Lower lobe of right lung (tissue), 2 donors: ENCODE measurements at regions not wholly inside any gene's neighbourhood (a gene's known extent, or its start where the extent isn't known, plus 50 kb on each side); places are given as distances from the start of the nearest gene placed in this dataset.
"Not testable (repeated sequence)": the region's sequence is repeated elsewhere in the genome, so short reads cannot be mapped to it uniquely, and the experiment has no call there.

Source experiments
- ATAC-seq, 2 donors: fragments of 200-7000 bp; cut with Tn5 transposase; one replicate each; pipeline ENCODE4 v1.9.1; 2020 to 2022; ENCODE audit warnings: mild to moderate bottlenecking in 2 of 2, moderate library complexity in 2 of 2
- DNase-seq: peaks from one replicate; pipeline ENCODE4 v3.0.0-alpha.2; 2020
- H3K27ac ChIP-seq: fragments of 200-600 bp; one replicate; pipeline ENCODE4 v1.8.0; 2022
- H3K27me3 ChIP-seq: fragments of 200-600 bp; one replicate; pipeline ENCODE4 v1.8.0; 2022; ENCODE audit warnings: low read depth
- H3K36me3 ChIP-seq: fragments of 200-600 bp; one replicate; pipeline ENCODE4 v1.8.0; 2022; ENCODE audit warnings: mild to moderate bottlenecking
- H3K4me1 ChIP-seq: fragments of 200-600 bp; one replicate; pipeline ENCODE4 v1.8.0; 2022
- H3K4me3 ChIP-seq: fragments of 200-600 bp; one replicate; pipeline ENCODE4 v1.8.0; 2022; ENCODE audit warnings: mild to moderate bottlenecking
- H3K9me3 ChIP-seq: fragments of 200-600 bp; one replicate; pipeline ENCODE4 v1.8.0; 2022
- intact Hi-C: fragments of 100-400 bp; cut with DNase I; formaldehyde crosslinking; loops from one replicate; pipeline ENCODE4 v1.11.0; 2022
- TF ChIP-seq, protein P1 (sequence below): fragments of 200-600 bp; IDR thresholded peaks from one replicate; pipeline ENCODE4 v1.8.0; 2022; ENCODE audit warnings: antibody characterized with exemption, mild to moderate bottlenecking
- donor health status: DM: no; HTN: yes; CAD: no; lungs with severe emphysema.

- DNase-seq, result no peak
- no peaks in the 10 kb centered on the region for H3K36me3 ChIP-seq
- H3K4me3 ChIP-seq, result no peak overlapping the region
- intact Hi-C loops, result no loop called here
- H3K4me1 ChIP-seq, result no peaks in the 10 kb centered on the region
- ATAC-seq, result no peak
- TF ChIP-seq, protein P1, sequence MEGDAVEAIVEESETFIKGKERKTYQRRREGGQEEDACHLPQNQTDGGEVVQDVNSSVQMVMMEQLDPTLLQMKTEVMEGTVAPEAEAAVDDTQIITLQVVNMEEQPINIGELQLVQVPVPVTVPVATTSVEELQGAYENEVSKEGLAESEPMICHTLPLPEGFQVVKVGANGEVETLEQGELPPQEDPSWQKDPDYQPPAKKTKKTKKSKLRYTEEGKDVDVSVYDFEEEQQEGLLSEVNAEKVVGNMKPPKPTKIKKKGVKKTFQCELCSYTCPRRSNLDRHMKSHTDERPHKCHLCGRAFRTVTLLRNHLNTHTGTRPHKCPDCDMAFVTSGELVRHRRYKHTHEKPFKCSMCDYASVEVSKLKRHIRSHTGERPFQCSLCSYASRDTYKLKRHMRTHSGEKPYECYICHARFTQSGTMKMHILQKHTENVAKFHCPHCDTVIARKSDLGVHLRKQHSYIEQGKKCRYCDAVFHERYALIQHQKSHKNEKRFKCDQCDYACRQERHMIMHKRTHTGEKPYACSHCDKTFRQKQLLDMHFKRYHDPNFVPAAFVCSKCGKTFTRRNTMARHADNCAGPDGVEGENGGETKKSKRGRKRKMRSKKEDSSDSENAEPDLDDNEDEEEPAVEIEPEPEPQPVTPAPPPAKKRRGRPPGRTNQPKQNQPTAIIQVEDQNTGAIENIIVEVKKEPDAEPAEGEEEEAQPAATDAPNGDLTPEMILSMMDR, result no peak
- no peaks in the 10 kb centered on the region for H3K27me3 ChIP-seq
- H3K27ac ChIP-seq, result no peak overlapping the region
- no peaks in the 10 kb centered on the region for H3K9me3 ChIP-seq
These were observed 193.3 kb upstream of the HTR1E start for GRCh38 chr6:86744048-86744447.

- DNase-seq, result no peak
- Histone ChIP-seq H3K4me3 (no peak overlapping the region), H3K9me3 (no peaks in the 10 kb centered on the region), H3K27me3 (no peaks in the 10 kb centered on the region), H3K27ac (no peak overlapping the region), H3K4me1 (no peaks in the 10 kb centered on the region), H3K36me3 (no peaks in the 10 kb centered on the region)
- TF ChIP-seq, protein P1, result no peak
- no peak for ATAC-seq
- intact Hi-C loops, result no loop called here
These were observed 199.2 kb upstream of the HTR1E start for GRCh38 chr6:86738078-86738477.

DNA sequence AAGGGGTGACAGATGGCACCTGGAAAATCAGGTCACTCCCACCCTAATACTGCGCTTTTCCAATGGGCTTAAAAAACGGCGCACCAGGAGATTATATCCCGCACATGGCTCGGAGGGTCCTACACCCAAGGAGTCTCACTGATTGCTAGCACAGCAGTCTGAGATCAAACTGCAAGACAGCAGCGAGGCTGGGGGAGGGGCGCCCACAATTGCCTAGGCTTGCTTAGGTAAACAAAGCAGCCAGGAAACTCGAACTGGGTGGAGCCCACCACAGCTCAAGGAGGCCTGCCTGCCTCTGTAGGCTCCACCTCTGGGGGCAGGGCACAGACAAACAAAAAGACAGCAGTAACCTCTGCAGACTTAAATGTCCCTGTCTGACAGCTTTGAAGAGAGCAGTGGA is 205.7 kb upstream of the HTR1E start:
- DNase-seq, result not testable (repeated sequence)

GRCh38 chr6:86730772-86731171 is 206.6 kb upstream of the HTR1E start:
- ATAC-seq, H3K4me1 ChIP-seq, H3K27me3 ChIP-seq, H3K36me3 ChIP-seq, intact Hi-C loops, H3K4me3 ChIP-seq, H3K9me3 ChIP-seq, DNase-seq, H3K27ac ChIP-seq: not testable (repeated sequence)

More for the DNA sequence above, 205.7 kb upstream of the HTR1E start:
- H3K4me3 ChIP-seq, ATAC-seq, H3K27me3 ChIP-seq, H3K27ac ChIP-seq, H3K36me3 ChIP-seq, H3K9me3 ChIP-seq, H3K4me1 ChIP-seq, intact Hi-C loops: not testable (repeated sequence)

GRCh38 chr6:86730216-86730615 is 207.1 kb upstream of the HTR1E start:
- intact Hi-C loops, result no loop called here
- Histone ChIP-seq H3K4me1 (no peaks in the 10 kb centered on the region), H3K27me3 (no peaks in the 10 kb centered on the region), H3K27ac (no peak overlapping the region), H3K4me3 (no peak overlapping the region), H3K9me3 (no peaks in the 10 kb centered on the region), H3K36me3 (no peaks in the 10 kb centered on the region)
- DNase-seq (no peak), ATAC-seq (no peak)
- TF ChIP-seq, protein P1, result no peak

DNA sequence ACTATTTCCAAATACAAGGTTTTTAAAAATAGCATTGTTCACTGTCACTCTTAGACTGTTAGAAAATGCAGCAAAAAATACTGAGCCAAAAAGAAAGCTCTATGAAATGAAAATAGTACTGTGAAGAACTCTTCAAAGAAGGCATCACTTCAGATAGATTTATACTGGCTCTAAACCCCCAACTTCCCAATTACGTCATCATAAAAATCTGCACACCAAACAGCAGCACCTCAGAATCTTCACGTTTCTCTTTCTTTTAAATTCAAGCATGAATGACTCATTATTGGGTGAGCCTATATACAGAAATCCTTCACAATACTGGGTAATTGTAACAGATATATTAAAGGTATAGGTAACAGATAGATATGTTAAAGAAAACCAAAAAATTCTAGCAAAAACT is 208.4 kb upstream of the HTR1E start:
- intact Hi-C loops, result no loop called here
- Histone ChIP-seq H3K9me3 (no peaks in the 10 kb centered on the region), H3K4me1 (no peaks in the 10 kb centered on the region), H3K4me3 (no peak overlapping the region), H3K36me3 (no peaks in the 10 kb centered on the region), H3K27ac (no peak overlapping the region), H3K27me3 (no peaks in the 10 kb centered on the region)
- TF ChIP-seq, protein P1, result no peak
- no peak for DNase-seq
- no peak for ATAC-seq

DNA sequence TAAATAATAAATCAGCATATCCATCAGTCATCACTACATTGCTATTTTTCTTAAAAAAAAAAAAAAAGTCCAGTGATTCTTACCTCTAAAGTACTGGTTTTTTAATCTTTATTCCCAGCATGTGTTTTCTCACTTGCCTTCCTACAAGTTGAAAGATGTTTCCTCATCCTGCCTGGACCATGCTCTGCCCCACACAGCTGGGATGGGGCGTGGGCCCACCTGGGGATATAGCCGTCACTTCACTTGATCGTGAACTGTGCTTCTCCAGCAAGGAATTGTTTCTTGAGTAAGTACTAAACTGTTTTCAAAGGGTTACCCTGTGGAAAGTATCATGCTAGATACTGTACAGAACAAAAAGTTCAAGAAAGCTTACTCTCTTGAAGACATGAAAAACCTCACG is 212.6 kb upstream of the HTR1E start:
- DNase-seq, result no peak
- ATAC-seq, result no peak
- H3K9me3 ChIP-seq, result no peaks in the 10 kb centered on the region
- H3K27me3 ChIP-seq, result no peaks in the 10 kb centered on the region
- H3K27ac ChIP-seq, result no peak overlapping the region
- no peaks in the 10 kb centered on the region for H3K4me1 ChIP-seq
- no peak overlapping the region for H3K4me3 ChIP-seq
- TF ChIP-seq, protein P1, result no peak
- H3K36me3 ChIP-seq, result no peaks in the 10 kb centered on the region
- intact Hi-C loops, result no loop called here
